Mesenchymal stem cell (in vitro differentiated cells and primary cell): ENCODE measurements at regions not wholly inside any gene's neighbourhood (a gene's known extent, or its start where the extent isn't known, plus 50 kb on each side); places are given as distances from the start of the nearest gene placed in this dataset.

Experiments
- DNase-seq: peaks from one replicate; pipeline ENCODE4 v3.0.0-alpha.2; 2013
- H2AFZ ChIP-seq: one replicate; pipeline ENCODE4 v1.6.1; 2013; ENCODE audit warnings: low read depth, mild to moderate bottlenecking, control low read depth, inconsistent platforms, low read length, moderate library complexity
- H2AK5ac ChIP-seq: 2 replicates; pipeline ENCODE4 v1.6.1; 2013; ENCODE audit warnings: low read length, moderate library complexity, mild to moderate bottlenecking, inconsistent platforms; ENCODE audit not compliant: severe bottlenecking
- H2BK120ac ChIP-seq: one replicate; pipeline ENCODE4 v1.6.1; 2013; ENCODE audit warnings: low read depth, mild to moderate bottlenecking, inconsistent platforms, low read length, moderate library complexity
- H2BK12ac ChIP-seq, 2 experiments: one replicate each; pipeline ENCODE4 v1.6.1; 2013; ENCODE audit warnings: inconsistent platforms in 2 of 2, low read length in 2 of 2, mild to moderate bottlenecking in 2 of 2, moderate library complexity in 2 of 2, control low read depth in 1 of 2
- H2BK15ac ChIP-seq: one replicate; pipeline ENCODE4 v1.6.1; 2013; ENCODE audit warnings: mild to moderate bottlenecking, low read depth, inconsistent platforms; ENCODE audit not compliant: poor library complexity, severe bottlenecking
- H2BK5ac ChIP-seq: 2 replicates; pipeline ENCODE4 v1.6.1; 2013; ENCODE audit warnings: low read depth, mild to moderate bottlenecking, low read length, control low read depth, inconsistent platforms; ENCODE audit not compliant: poor library complexity, severe bottlenecking
- H3K14ac ChIP-seq, 2 experiments: one replicate each; pipeline ENCODE4 v1.6.1; 2013; ENCODE audit warnings: inconsistent platforms in 2 of 2, low read length in 2 of 2, control low read depth in 1 of 2, mild to moderate bottlenecking in 1 of 2, moderate library complexity in 1 of 2
- H3K18ac ChIP-seq, 2 experiments: one replicate each; pipeline ENCODE4 v1.6.1; 2013; ENCODE audit warnings: inconsistent platforms in 2 of 2, low read length in 2 of 2, control low read depth in 1 of 2, low read depth in 1 of 2, mild to moderate bottlenecking in 1 of 2
- H3K23ac ChIP-seq, 2 experiments: one replicate each; pipeline ENCODE4 v1.6.1; 2013; ENCODE audit warnings: inconsistent platforms in 2 of 2, low read length in 2 of 2, mild to moderate bottlenecking in 2 of 2, moderate library complexity in 2 of 2, control low read depth in 1 of 2
- H3K27ac ChIP-seq: 2 replicates; pipeline ENCODE4 v1.5.1; 2013; ENCODE audit warnings: mild to moderate bottlenecking, moderate library complexity, low read length, control low read depth, inconsistent platforms; ENCODE audit not compliant: poor library complexity, severe bottlenecking
- H3K27me3 ChIP-seq, 2 experiments: 2 replicates each; pipeline versions ENCODE4 v1.6.1 to v1.7.0; 2013; ENCODE audit warnings: low read length in 2 of 2, mild to moderate bottlenecking in 2 of 2, moderate library complexity in 2 of 2, control low read depth in 1 of 2, inconsistent platforms in 1 of 2; ENCODE audit not compliant: control insufficient read depth in 1 of 2, insufficient read depth in 1 of 2
- H3K36me3 ChIP-seq, 2 experiments: 2 replicates each; pipeline versions ENCODE4 v1.6.1 to v1.7.0; 2013; ENCODE audit warnings: low read length in 2 of 2, control low read depth in 1 of 2, inconsistent platforms in 1 of 2, low read depth in 1 of 2, mild to moderate bottlenecking in 1 of 2; ENCODE audit not compliant: insufficient read depth in 2 of 2, control insufficient read depth in 1 of 2
- H3K4ac ChIP-seq, 2 experiments: one replicate each; pipeline ENCODE4 v1.6.1; 2013; ENCODE audit warnings: inconsistent platforms in 2 of 2, low read length in 2 of 2, mild to moderate bottlenecking in 2 of 2, moderate library complexity in 2 of 2, control low read depth in 1 of 2, low read depth in 1 of 2
- H3K4me1 ChIP-seq: 2 replicates; pipeline ENCODE4 v1.6.1; 2013; ENCODE audit warnings: low read depth, low read length, control low read depth; ENCODE audit not compliant: control insufficient read depth, insufficient read depth
- H3K4me2 ChIP-seq: 2 replicates; pipeline ENCODE4 v1.6.1; 2013; ENCODE audit warnings: low read length, mild to moderate bottlenecking, inconsistent platforms; ENCODE audit not compliant: poor library complexity, severe bottlenecking
- H3K4me3 ChIP-seq, 2 experiments: 2 replicates each; pipeline versions ENCODE4 v1.5.1 to v1.7.0; 2013; ENCODE audit warnings: low read length in 2 of 2, mild to moderate bottlenecking in 2 of 2, control low read depth in 1 of 2, low read depth in 1 of 2; ENCODE audit not compliant: insufficient read depth in 1 of 2
- H3K79me1 ChIP-seq: replicated peaks from 2 replicates; pipeline ENCODE4 v1.6.1; 2013; ENCODE audit warnings: mild to moderate bottlenecking, control low read depth, low read length, inconsistent platforms; ENCODE audit not compliant: poor library complexity, severe bottlenecking
- H3K9ac ChIP-seq: 2 replicates; pipeline ENCODE4 v1.7.0; 2013; ENCODE audit warnings: mild to moderate bottlenecking, low read length, moderate library complexity
- H3K9me3 ChIP-seq: 2 replicates; pipeline ENCODE4 v1.7.0; 2013; ENCODE audit warnings: mild to moderate bottlenecking, low read length; ENCODE audit not compliant: control insufficient read depth
- H4K8ac ChIP-seq: one replicate; pipeline ENCODE4 v1.6.1; 2013; ENCODE audit warnings: inconsistent platforms, mild to moderate bottlenecking, low read length, moderate library complexity
- H4K91ac ChIP-seq: one replicate; pipeline ENCODE4 v1.6.1; 2013; ENCODE audit warnings: mild to moderate bottlenecking, low read length, inconsistent platforms
- WGBS: methylation state at CpG from one replicate; pipeline ENCODE4 v1.1.7; 2013; ENCODE audit warnings: mixed read lengths; 5-methylcytosine and 5-hydroxymethylcytosine counted together

DNA sequence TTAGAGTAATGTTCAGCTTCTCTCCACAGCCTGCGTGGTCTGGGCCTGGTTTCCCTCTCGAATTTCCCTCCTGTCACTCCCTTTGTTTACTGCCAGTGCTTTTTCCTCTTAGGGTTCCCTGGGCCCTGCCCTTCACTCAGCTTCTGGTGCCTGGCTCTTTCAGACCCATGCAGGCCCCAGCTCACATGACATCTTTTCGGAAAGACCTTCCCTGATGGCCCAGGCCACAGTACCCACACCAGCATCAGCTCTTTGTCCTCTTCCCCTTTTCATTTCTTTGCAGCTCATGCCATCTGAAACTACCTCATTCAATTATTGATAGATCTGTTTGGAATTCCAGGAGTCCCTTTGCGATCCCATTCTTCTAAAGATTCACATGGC lies 68.1 kb upstream of the ABL1 start:
- H3K27ac ChIP-seq, result no peak overlapping the region
- H2BK12ac ChIP-seq, result peak overlapping the region; percentile 3 to 32
- H3K18ac ChIP-seq, result peak overlapping the region; percentile 7 to 89
- H3K4me3 ChIP-seq, result no peak overlapping the region
- H2BK120ac ChIP-seq, result no peak overlapping the region
- peak overlapping the region; percentile 93 for H2AK5ac ChIP-seq
- H3K27me3 ChIP-seq, result no peaks in the 10 kb centered on the region
- peaks cover 30% of the 10 kb centered on the region for H3K79me1 ChIP-seq
- H3K36me3 ChIP-seq, result no peaks in the 10 kb centered on the region
- peak overlapping the region in 1 of 2 experiments; percentile 11 for H3K14ac ChIP-seq
- peak overlapping the region in 1 of 2 experiments; percentile 47 for H3K4ac ChIP-seq
- H2AFZ ChIP-seq, result no peak overlapping the region
- DNase-seq, result no peak
- H3K9me3 ChIP-seq, result no peaks in the 10 kb centered on the region
- H3K9ac ChIP-seq, result peak overlapping the region; percentile 31
- peak overlapping the region; percentile 47 for H4K91ac ChIP-seq
- H4K8ac ChIP-seq, result peak overlapping the region; percentile 73
- H3K23ac ChIP-seq, result no peak overlapping the region
- no peak overlapping the region for H3K4me2 ChIP-seq
- H2BK5ac ChIP-seq, result no peak overlapping the region
- peaks cover 22% of the 10 kb centered on the region for H3K4me1 ChIP-seq
- 62% methylated on average over 4 of the region's 4 CpGs for WGBS
- no peak overlapping the region for H2BK15ac ChIP-seq

GRCh38 chr9:130768265-130768664 lies 66.8 kb upstream of the ABL1 start:
- peak overlapping the region; percentile 48 to 71 for H3K4ac ChIP-seq
- peak overlapping the region; percentile 23 to 88 for H3K18ac ChIP-seq
- WGBS, result 16% methylated on average over 5 of the region's 6 CpGs
- no peak overlapping the region for H3K4me2 ChIP-seq
- H3K23ac ChIP-seq, result no peak overlapping the region
- H2BK12ac ChIP-seq, result peak overlapping the region in 1 of 2 experiments; percentile 51
- peak overlapping the region; percentile 22 for H2AK5ac ChIP-seq
- DNase-seq, result peak; percentile 63
- H3K27me3 ChIP-seq, result no peaks in the 10 kb centered on the region
- peak overlapping the region; percentile 11 for H3K27ac ChIP-seq
- peaks cover 33% of the 10 kb centered on the region for H3K79me1 ChIP-seq
- H2BK120ac ChIP-seq, result no peak overlapping the region
- H3K4me3 ChIP-seq, result no peak overlapping the region
- H3K9ac ChIP-seq, result peak overlapping the region; percentile 34
- H2AFZ ChIP-seq, result peak overlapping the region; percentile 87
- H3K9me3 ChIP-seq, result no peaks in the 10 kb centered on the region
- H3K4me1 ChIP-seq, result peaks cover 22% of the 10 kb centered on the region
- no peak overlapping the region for H2BK15ac ChIP-seq
- peak overlapping the region; percentile 65 for H4K91ac ChIP-seq
- H3K36me3 ChIP-seq, result no peaks in the 10 kb centered on the region
- no peak overlapping the region for H2BK5ac ChIP-seq
- H3K14ac ChIP-seq, result peak overlapping the region in 1 of 2 experiments; percentile 53
- peak overlapping the region; percentile 47 for H4K8ac ChIP-seq

- H3K18ac ChIP-seq, result no peak overlapping the region
- H2BK15ac ChIP-seq, result no peak overlapping the region
- H2BK12ac ChIP-seq, result no peak overlapping the region
- WGBS, result 90% methylated on average over 1 of the region's 6 CpGs
- H3K4me3 ChIP-seq, result no peak overlapping the region
- H3K79me1 ChIP-seq, result peaks cover 31% of the 10 kb centered on the region
- no peak overlapping the region for H2AFZ ChIP-seq
- H3K14ac ChIP-seq, result no peak overlapping the region
- no peak overlapping the region for H3K27ac ChIP-seq
- no peak overlapping the region for H2BK120ac ChIP-seq
- no peak overlapping the region for H4K8ac ChIP-seq
- no peak overlapping the region for H2BK5ac ChIP-seq
- no peak overlapping the region for H3K4ac ChIP-seq
- no peaks in the 10 kb centered on the region for H3K36me3 ChIP-seq
- H4K91ac ChIP-seq, result no peak overlapping the region
- H3K4me1 ChIP-seq, result peaks cover 20% of the 10 kb centered on the region
- peak overlapping the region; percentile 34 for H3K9ac ChIP-seq
- H3K23ac ChIP-seq, result no peak overlapping the region
- H2AK5ac ChIP-seq, result no peak overlapping the region
- no peaks in the 10 kb centered on the region for H3K9me3 ChIP-seq
- DNase-seq, result no peak
- no peak overlapping the region for H3K4me2 ChIP-seq
- H3K27me3 ChIP-seq, result no peaks in the 10 kb centered on the region
These were observed 66.1 kb upstream of the ABL1 start for GRCh38 chr9:130768891-130769403.

DNA sequence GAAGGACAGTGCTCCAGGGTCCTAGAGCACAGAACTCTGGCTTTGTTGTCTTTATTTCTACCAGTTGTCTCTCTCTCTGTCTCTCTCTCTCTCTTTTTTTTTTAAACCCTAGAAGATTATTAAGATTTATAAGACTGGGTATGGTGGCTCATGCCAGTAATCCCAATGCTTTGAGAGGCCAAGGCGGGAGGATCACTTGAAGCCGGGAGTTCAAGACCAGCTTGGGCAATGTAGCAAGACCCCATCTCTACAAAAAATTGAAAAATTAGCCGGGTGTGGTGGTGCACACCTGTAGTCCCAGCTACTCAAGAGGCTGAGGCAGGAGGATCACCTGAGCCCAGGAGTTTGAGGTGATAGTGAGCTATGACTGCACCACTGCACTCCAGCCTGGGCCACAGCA lies 65.0 kb upstream of the ABL1 start:
- no peaks in the 10 kb centered on the region for H3K36me3 ChIP-seq
- no peak overlapping the region for H3K4me2 ChIP-seq
- H2BK120ac ChIP-seq, result no peak overlapping the region
- H3K79me1 ChIP-seq, result peaks cover 36% of the 10 kb centered on the region
- no peak overlapping the region for H2BK12ac ChIP-seq
- H3K27ac ChIP-seq, result no peak overlapping the region
- H3K23ac ChIP-seq, result no peak overlapping the region
- peaks cover 20% of the 10 kb centered on the region for H3K4me1 ChIP-seq
- H2AK5ac ChIP-seq, result peak overlapping the region; percentile 30
- no peak overlapping the region for H2BK15ac ChIP-seq
- H2AFZ ChIP-seq, result no peak overlapping the region
- no peak overlapping the region for H4K8ac ChIP-seq
- no peak overlapping the region for H3K9ac ChIP-seq
- no peak overlapping the region for H4K91ac ChIP-seq
- no peak overlapping the region for H3K14ac ChIP-seq
- H3K27me3 ChIP-seq, result no peaks in the 10 kb centered on the region
- peaks cover 3% of the 10 kb centered on the region for H3K9me3 ChIP-seq
- H3K4ac ChIP-seq, result no peak overlapping the region
- H3K4me3 ChIP-seq, result no peak overlapping the region
- WGBS, result 79% methylated on average over 2 of the region's 3 CpGs
- no peak overlapping the region for H3K18ac ChIP-seq
- no peak for DNase-seq
- no peak overlapping the region for H2BK5ac ChIP-seq
